Lower lobe of right lung (tissue), 2 donors: ENCODE measurements at regions not wholly inside any gene's neighbourhood (a gene's known extent, or its start where the extent isn't known, plus 50 kb on each side); places are given as distances from the start of the nearest gene placed in this dataset.

ENCODE experiments used
- ATAC-seq, 2 donors: fragments of 200-7000 bp; cut with Tn5 transposase; one replicate each; pipeline ENCODE4 v1.9.1; 2020 to 2022; ENCODE audit warnings: mild to moderate bottlenecking in 2 of 2, moderate library complexity in 2 of 2
- DNase-seq: peaks from one replicate; pipeline ENCODE4 v3.0.0-alpha.2; 2020
- H3K27ac ChIP-seq: fragments of 200-600 bp; one replicate; pipeline ENCODE4 v1.8.0; 2022
- H3K27me3 ChIP-seq: fragments of 200-600 bp; one replicate; pipeline ENCODE4 v1.8.0; 2022; ENCODE audit warnings: low read depth
- H3K36me3 ChIP-seq: fragments of 200-600 bp; one replicate; pipeline ENCODE4 v1.8.0; 2022; ENCODE audit warnings: mild to moderate bottlenecking
- H3K4me1 ChIP-seq: fragments of 200-600 bp; one replicate; pipeline ENCODE4 v1.8.0; 2022
- H3K4me3 ChIP-seq: fragments of 200-600 bp; one replicate; pipeline ENCODE4 v1.8.0; 2022; ENCODE audit warnings: mild to moderate bottlenecking
- H3K9me3 ChIP-seq: fragments of 200-600 bp; one replicate; pipeline ENCODE4 v1.8.0; 2022
- CTCF ChIP-seq: fragments of 200-600 bp; IDR thresholded peaks from one replicate; pipeline ENCODE4 v1.8.0; 2022; ENCODE audit warnings: antibody characterized with exemption, mild to moderate bottlenecking
- intact Hi-C: fragments of 100-400 bp; cut with DNase I; formaldehyde crosslinking; loops from one replicate; pipeline ENCODE4 v1.11.0; 2022
- donor health status: DM: no; HTN: yes; CAD: no; lungs with severe emphysema.

- no peak overlapping the region for H3K27ac ChIP-seq
- intact Hi-C loops: no loop called here
- no peaks in the 10 kb centered on the region for H3K9me3 ChIP-seq
- no peak for DNase-seq
- no peaks in the 10 kb centered on the region for H3K27me3 ChIP-seq
- H3K4me1 ChIP-seq: peaks cover 6% of the 10 kb centered on the region
- H3K36me3 ChIP-seq: no peaks in the 10 kb centered on the region
- ATAC-seq: no peak
- no peak overlapping the region for H3K4me3 ChIP-seq
- no peak for TF ChIP-seq CTCF
Measured at GRCh38 chr5:159781626-159782157, 134.6 kb upstream of the ADRA1B start.

DNA sequence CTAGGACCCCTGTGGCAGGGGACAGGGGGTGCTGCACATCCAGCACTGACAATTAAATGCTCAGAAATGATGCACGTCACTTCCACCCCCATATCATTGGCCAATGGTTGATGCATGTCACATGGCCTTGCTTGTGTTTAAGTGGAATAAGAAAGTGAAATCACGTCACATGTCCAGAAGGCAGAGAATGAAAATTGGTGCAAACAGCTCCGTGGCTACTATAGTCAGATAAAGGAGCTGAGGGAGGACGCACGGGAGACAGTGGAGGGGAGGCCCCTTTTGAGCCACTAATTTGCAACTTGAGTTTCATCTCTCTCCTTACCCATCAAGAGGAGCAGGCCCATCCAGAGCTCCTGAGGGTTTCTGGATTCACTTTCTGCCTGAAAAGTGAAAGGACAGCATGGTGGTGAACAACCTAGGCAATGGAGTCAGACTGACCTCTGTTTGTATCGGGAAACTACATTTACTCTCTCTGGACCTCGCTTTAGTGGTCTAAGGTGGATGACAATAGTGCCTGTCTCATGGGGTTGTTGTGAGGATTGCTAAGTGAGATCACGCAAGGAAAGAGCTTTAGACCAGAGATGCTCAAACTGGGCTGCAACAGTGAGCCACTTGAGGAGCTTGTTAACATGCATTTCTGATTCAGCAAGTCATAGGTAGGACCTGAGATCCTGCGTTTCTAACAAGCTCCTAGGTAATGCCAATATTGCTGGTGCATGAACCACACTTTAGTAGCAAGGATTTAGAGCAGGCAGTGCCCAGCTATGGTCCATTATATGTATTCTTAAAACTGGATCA is 133.9 kb upstream of the ADRA1B start:
- Histone ChIP-seq H3K36me3 (no peaks in the 10 kb centered on the region), H3K27ac (no peak overlapping the region), H3K4me3 (no peak overlapping the region), H3K4me1 (peaks cover 9% of the 10 kb centered on the region), H3K9me3 (no peaks in the 10 kb centered on the region), H3K27me3 (no peaks in the 10 kb centered on the region)
- no peak for DNase-seq
- no peak for ATAC-seq
- intact Hi-C loops: no loop called here
- TF ChIP-seq CTCF: no peak

DNA sequence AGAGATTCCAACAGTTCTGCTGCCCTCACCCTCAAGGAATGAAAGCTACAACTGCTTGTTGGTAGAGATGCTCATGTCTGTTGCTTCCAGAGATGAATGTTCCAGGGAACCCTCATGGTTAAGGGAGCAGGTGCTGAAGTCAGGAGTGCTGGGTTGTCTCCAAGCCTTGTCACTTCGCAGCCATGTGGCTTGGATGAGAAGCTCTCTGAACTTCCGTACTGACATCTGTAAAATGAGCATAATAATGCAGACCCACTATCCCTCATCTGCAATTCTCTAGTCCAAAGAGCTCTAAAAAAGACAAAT is 133.3 kb upstream of the ADRA1B start:
- TF ChIP-seq CTCF: no peak
- Histone ChIP-seq H3K4me3 (no peak overlapping the region), H3K27ac (no peak overlapping the region), H3K4me1 (peaks cover 14% of the 10 kb centered on the region), H3K9me3 (no peaks in the 10 kb centered on the region), H3K27me3 (no peaks in the 10 kb centered on the region), H3K36me3 (no peaks in the 10 kb centered on the region)
- intact Hi-C loops: no loop called here
- no peak for ATAC-seq
- no peak for DNase-seq

DNA sequence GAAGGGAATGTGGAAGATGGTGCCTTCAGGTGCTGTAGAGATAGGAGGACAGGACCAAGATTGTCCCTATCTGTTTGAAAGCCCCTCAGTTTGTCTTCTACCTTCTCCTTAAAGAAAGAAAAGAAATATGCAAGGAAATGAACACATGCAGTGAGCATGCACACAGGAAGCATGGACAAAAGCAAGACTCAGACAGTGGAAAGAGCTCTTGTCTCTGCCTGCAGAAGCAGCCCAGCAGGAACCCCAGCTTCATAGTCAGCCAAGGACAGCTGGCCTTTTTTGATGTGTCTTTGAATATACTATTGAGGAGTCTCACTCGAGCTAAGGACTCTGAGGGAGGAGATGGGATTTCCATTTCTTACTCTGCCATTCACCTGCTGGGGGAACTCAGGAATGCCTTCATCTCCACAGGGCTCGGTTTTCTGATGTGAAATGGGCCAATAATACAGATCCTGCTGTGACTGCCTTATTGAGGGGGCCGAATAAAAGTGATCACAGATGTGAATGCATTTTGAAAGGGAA is 132.5 kb upstream of the ADRA1B start:
- H3K4me3 ChIP-seq: no peak overlapping the region
- H3K27ac ChIP-seq: no peak overlapping the region
- ATAC-seq: no peak
- no peaks in the 10 kb centered on the region for H3K36me3 ChIP-seq
- H3K4me1 ChIP-seq: peaks cover 23% of the 10 kb centered on the region
- TF ChIP-seq CTCF: no peak
- H3K27me3 ChIP-seq: no peaks in the 10 kb centered on the region
- H3K9me3 ChIP-seq: no peaks in the 10 kb centered on the region
- DNase-seq: no peak
- intact Hi-C loops: no loop called here

DNA sequence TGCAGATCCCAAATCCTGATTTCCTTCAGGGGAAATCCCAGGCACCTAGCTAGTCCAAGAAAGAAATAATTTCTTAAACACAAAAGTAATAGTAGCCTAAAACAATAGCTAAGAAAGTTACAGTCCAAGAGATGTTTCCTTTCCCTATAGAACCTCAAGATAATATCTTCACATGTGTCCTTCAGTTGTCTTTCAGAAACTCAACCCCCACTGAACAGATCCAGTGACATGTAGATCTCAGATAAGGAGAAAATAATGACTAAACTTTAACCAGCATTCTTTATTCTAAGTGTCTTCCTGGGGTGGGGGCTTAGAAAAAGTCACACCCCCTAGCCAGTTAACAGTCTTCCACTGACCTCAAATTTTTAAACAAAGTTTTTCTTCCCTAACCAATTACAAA is 131.3 kb upstream of the ADRA1B start:
- Histone ChIP-seq H3K27ac (no peak overlapping the region), H3K36me3 (no peaks in the 10 kb centered on the region), H3K27me3 (no peaks in the 10 kb centered on the region), H3K4me3 (no peak overlapping the region), H3K4me1 (peaks cover 23% of the 10 kb centered on the region), H3K9me3 (no peaks in the 10 kb centered on the region)
- intact Hi-C loops: no loop called here
- no peak for ATAC-seq
- no peak for TF ChIP-seq CTCF
- DNase-seq: no peak
